Cortex of kidney (tissue), 1 donor: ENCODE measurements at regions not wholly inside any gene's neighbourhood (a gene's known extent, or its start where the extent isn't known, plus 50 kb on each side); places are given as distances from the start of the nearest gene placed in this dataset.

Experiments
- DNase-seq: peaks from one replicate; lab custom pipeline; 2025; lab: John Stamatoyannopoulos, UW

DNA sequence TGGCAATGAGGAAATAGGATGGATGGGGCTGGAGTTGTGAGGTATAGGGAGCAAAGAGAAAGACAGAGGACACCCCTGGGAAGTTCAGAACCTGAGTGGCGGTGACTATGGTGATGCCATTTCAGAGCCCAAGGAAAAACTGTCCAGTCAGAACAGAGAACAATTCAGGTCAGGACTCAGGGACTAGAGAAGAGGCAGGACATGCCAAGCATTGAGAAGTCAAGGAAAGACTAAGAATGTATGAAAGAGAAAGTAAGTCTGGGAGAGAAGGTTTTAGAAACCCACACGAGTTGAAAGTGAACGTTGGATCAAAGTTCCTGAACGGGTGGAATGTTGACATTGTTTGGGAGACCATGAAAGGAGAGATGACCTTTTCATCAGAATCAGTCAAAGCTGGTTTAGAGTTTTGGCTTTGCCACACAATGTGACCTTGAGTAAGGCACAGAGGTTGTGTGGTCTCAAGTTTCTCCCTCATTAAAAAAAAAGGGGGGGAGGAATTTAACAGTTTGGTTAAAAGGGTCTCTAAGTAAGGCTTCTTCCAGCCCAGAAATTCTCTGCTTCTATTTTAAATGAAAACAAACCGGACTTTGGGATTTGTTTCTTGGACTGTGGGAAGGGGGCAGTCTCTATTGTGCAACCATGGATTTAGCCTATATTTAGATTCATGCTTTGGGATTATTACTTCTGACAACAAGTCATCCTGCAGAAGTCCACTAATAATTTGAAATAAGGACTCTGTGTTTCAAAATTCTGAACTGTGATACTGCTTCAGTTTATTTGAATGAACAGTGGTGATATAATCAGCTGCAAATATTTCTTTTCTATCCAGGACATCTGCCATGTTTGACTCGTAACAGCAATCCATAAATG is 315.9 kb upstream of the TBL1XR1 start:
- DNase-seq = no peak

DNA sequence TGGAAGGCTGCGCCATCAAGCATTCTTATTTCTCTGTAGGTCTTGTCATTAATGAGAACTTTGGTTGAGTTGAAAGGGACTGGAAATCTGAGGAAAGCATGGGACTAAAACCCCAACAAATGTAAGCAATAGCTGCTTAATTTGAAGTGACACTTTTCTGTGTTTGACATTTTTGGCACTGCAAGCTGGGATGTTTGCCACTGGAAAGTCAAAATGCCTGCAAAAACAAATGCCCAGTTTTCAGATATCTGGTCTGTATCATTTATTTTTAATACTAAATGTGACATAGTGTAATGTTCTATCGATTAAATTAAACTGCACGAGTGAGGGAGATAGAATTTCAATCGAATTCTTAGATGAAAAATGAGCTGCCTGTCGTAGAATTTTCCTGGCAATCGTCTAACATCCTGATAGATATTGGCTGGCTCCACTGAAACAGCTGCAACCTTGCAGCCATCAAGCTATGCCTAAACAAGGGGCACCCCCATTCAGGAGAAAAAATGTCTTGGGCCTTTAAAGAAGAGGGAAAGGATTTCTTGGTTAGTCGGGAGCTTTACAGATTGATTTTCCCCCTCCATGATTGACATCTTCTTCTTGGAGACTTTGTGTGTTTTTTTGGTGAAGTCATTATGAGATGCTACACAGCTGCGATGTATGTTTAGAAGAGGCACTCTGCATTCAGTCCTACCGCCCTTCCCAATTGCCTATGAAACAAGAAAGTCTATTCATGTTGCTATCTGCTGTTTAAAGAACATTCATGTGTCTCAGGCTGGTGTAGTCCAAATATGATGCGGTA is 316.7 kb upstream of the TBL1XR1 start:
- no peak for DNase-seq

DNA sequence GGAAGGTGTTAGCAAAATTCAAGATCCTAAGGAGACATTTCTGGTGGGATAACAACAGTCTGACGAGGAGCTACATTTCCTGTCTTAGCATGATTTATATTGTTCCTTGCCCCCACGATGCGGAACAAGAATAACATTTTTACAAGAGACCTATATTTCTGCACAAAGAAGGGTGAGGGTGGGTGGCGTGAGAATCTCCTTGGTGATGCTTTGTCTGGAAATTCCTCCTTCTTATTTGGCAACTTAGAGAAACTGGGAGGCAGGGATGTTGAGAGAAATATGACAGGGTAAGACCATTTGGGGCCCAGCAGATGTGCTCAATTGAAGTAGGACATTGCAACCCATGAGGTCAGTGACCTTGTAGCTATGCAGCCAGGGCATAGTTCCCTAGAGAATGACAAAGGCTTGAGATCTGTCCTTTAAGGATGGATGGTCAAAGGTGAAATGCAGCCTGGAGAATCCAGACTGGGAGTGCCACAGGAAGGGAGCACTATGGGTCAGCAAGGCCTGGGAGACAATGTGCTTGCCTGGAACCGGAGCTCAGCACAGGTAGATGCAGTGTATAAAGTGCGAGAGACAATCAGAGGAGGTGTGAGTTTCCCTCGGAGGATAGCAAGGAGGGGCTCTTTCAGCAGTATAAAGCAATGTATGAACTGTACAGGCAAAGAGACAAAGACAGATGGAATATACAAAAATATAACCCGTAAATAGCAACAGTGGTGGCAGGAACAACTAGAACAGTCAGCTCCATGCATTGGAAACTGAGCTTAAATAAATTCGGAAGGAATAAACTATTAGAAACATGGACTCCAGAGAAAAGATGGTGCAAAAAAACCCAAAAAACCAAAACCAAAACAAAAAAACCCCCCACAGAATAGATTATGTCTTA is 317.6 kb upstream of the TBL1XR1 start:
- no peak for DNase-seq

DNA sequence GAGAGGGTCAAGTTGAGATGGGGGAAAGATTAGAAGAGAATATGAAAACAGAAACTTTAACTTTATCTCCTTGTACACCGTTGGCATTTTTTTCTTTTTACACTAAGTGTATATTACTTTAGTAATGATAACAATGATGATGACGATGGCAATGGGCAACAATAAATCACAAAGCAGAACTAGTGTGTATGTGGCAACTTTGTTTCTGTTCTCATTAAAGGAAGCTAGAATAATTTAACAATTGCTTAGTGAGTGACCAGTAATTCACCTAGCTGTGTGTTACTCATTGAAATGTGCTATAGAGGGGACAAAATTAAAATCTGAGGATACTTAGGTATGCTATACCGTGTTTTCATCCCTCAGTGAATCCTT is 318.5 kb upstream of the TBL1XR1 start:
- no peak for DNase-seq

DNA sequence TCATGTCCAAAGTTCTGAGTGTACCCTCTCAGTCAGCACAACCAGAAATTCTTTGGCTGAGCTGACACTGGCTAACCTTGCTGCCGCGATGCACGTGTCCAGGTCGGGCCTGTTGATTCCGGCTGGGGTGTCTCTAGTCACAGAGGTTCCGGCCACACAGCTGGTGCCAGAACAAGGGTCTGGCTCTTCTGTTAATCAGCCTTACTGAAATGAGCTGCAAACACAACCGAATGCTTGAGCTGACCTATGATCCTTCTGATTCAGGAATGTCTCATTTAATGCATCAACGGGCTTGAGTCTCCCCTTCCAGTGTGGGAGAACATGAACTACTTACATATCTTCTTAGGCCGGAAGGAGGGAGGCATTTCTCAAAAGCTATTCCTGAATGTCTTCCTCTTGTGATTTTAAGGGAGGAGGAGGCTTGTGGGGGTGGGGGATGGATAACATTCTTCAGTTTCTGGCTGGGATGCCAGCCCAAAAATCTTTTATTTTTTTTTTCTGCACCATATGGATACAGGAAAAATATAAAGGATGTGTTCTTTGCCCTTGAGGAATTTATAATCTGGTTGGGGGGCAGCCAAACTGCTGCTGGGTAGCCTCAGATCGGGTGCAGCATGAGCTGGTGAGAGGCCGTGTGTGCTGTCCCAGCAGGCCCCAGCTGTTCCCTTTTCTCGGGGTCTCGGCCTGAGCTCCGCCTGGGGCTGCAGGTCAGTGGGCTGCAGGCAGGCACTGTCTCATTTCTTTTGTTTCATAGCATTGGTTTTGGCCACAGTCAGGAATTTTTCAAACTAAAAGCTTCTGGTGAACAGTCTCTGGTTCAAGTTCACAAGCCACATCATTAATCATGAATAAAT is 319.1 kb upstream of the TBL1XR1 start:
- DNase-seq = no peak

DNA sequence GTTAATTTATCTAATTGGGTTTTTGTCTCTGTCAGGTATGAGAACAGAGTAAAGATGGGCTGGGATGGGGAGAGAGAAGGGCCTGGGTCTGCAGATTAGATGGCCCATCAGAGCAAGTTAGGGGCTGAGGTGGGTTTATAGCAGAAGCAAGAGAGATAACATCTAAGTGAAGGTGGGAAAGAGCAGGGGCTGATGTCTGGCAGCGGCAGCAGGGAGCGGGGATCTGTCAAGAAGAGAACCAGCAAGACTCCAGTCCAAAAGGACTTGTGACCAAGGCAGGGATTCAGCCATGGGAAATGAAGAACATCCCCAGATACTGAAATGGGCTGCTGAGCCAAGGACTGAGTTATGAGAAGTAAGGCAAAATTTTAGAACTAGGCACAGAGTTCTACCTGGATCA is 320.6 kb upstream of the TBL1XR1 start:
- DNase-seq = no peak

DNA sequence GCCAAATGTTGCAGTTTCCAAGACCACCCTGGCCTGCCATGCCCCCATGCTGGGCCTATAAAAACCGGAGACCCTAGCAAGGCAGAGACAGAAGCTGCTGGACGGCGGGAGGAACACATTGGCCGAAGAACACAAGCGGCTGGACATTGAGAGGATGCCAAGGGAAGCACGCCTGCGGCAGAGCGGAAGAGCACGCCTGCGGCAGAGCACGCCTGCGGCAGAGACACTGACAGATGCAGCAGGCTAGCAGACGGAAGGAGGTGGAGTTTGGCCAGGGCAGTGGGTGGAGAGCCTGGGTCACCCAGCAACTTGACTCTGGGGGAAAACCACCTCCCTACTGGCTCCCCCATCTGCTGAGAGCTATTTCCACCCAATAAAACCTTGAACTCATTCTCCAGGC is 322.3 kb upstream of the TBL1XR1 start:
- no peak for DNase-seq

DNA sequence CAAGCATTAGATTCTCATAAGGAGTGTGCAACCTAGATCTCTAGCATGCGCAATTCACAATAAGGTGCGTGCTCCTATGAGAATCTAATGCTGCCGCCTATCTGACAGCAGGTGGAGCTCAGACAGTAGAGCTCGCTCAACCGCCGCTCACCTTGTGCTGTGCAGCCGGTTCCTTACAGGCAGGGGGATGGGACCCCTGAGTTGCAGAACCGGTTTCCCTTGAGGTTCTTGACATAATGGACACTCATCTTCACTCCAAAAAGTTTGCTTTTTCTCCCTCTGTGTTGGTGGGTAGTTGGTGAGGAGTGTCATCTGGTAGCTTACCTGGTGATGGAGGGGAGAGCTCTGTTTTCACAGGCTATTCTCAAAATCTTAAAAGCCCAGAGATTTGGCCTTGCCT is 324.0 kb upstream of the TBL1XR1 start:
- DNase-seq = no peak

DNA sequence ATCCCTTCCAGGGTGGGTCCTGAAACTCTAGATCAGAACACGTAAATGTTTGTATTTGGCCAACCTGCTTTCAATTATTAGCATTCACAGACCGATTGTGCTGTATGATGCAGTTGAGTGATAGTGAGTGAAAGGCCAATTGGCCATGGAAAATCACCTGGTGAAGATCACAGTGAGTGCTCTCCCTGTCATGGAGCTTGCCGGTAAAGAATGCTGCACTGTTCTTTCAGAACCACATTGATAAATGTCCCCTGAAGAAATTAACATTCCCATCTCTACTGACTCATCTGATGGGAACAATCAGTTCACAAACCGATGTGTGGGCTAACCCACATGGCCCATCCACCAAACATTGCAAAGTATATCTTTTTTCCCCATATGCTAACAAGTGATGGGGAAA is 324.8 kb upstream of the TBL1XR1 start:
- no peak for DNase-seq

DNA sequence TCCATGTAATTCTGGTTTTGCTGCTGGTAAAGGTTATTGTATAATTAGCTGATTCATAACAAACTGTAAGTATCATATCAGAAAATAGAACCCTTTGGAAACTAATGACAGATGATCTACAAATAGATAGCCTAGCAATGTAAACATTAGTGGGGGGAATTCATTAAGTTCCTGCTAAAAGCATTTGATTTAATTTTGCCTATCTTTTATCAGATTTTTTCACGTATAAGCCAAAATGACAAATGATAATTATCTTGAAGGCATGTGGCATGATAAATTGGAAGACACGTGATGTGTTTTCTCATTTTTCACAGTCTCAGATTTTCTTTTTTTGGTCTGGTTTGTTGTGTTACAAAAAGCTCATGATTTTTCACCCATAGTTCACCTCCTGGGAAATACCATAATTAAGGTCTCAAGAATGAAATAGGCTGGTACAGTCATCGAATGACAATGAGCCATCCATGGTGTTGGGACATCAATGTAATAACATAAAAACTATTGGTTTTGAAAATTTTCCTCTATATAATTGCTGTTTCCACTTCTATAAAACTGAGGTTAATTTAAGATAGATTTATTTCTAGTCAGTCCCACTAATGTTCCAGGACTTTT is 325.9 kb upstream of the TBL1XR1 start:
- DNase-seq = no peak

DNA sequence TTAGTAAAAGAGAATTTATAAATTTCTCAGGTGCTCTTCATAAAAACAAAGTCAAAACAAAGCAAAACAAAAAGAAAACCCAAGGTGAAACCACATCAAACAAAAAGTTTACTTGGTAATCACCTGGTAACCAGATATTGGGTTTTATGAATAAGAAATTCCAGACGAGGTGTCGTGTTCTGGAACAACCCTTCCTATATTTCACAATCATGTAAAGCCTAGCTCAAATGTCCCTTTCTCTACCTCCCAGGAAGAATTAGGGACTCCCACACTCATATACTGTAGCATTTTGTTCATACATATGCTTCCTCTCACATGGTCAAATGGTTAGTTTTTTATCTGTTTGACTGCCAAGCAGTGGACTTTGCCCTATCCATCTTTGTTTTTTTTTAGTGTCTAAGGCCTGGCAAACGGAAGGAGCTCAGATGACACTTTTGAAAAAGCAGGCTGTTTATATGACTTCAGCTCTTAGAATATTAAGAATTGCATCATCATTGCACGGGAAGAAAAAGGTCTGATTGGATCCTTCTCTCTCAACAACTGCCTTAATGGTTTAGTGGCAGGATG is 326.7 kb upstream of the TBL1XR1 start:
- no peak for DNase-seq

DNA sequence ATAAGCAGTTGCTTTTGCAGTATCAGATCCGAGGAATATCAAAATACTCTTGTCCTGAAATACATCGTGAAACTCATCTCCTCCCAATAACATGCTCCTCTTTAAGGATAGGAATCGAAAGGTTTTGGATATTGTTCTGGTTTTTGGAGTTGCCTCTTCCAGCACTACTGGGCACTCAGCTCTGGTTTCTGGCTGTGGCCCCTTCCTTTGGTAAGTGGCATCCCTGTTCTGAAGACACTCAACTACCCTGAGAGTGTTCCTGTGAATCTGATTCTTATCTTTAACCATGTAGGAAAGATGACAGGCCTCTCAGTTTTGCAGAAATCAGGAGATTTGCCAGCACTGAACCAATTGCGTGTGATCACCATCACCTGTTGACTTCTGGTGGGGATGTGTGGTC is 327.5 kb upstream of the TBL1XR1 start:
- no peak for DNase-seq

DNA sequence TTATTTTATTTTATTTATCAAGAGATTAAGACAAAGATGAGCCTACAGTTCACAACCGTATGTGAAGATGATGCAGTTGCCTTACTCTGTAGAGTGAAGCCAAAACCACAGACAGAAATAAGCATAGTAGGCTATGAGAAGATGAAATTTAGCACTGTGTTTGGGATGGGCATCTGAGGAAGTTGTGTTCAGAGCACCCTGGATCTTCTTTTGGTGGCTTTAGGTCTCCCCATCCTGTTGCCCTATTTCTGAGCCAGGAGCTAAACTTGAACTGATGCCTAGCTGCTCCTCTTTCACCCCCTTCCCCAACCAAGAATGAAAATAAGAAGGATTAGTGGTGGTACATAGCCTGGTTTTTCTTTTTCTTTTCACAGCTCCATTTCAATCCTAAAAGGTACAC is 328.1 kb upstream of the TBL1XR1 start:
- DNase-seq = no peak

DNA sequence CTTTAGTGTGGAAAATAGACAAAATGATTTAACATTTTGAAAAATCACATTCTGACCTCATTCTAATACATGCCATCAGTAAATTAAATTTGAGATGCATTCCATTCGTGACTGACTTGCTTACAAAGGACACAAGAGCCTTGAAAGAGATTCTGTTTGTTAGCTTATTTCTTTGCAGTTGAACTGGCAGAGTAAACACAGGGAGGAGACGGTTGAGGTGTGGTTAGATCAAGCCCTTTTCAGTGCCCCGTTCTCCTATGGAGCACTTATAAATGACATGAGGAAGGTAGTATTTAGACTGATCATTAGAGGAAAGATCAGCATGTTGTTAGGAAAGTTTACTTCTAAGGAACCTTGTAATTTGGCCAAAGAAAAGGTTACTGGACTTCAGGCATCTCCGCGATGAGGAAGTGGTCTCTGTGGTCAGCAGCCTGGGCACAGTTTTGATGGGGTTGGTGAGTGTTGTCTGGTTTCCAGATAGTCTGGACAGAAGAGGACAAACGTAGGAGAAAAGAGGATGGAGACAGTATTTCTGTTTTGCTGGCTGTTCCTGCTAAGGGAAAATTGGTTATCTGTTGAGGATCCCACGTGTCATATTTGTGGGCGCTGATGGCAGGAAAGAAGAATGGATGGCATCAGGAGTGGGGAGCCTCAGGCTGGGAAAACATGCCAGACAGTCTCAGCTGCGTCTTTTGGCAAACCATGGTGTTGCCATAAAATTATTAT is 328.9 kb upstream of the TBL1XR1 start:
- DNase-seq = no peak

DNA sequence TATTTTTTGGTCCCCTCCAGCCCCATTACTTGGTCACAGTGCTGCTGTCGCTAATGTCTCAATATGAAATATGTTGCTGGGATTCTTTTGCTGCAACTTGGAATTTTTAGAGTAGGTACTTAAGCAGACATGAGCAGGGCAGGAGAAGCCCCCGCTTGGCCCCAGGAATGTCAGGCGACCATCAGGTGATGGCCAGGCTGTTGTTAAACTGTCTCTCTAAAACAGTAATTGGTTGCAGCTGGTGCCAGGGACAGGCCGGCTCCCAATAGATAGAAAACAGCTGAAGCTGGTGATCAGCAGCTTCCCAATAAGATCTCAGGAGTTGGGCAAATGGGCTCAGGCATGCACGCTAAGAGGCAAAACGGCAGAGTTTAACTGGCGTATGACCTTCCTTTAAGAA is 329.9 kb upstream of the TBL1XR1 start:
- DNase-seq = no peak

DNA sequence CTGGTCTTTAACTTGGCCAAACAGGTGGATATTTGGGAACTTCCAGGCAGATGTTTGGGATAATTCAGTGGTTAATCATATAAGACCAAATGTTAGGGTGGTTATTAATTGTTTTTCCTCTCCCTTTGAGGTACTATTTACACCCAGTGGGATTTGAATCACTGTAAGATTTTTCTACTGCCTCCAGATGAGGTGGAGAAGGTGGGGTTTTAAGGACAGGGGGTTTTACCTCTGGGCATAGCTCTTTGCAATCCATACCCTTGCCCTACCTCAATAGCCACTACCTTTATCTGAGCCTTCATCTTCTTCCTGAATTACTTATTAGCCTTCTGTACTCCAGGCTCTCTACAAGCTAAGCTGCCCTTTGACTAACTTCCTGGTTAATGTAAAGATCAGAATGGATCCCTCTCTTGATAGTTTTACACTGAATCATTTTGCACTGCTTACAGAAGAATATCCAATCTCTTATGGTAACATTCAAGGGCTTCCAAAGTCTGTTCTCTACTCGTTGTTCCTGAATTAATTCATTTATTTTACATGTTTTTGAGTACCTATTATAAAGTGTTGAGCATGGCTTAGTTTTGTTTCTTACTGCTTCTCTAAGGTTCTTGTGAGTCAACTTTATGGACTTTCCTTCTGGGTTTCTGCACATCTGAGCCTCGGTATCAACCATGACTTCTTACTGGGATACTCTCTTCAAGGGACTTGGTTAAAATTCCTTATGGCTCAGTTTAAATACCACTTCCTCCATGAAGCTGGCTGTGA is 331.2 kb upstream of the TBL1XR1 start:
- DNase-seq = no peak

DNA sequence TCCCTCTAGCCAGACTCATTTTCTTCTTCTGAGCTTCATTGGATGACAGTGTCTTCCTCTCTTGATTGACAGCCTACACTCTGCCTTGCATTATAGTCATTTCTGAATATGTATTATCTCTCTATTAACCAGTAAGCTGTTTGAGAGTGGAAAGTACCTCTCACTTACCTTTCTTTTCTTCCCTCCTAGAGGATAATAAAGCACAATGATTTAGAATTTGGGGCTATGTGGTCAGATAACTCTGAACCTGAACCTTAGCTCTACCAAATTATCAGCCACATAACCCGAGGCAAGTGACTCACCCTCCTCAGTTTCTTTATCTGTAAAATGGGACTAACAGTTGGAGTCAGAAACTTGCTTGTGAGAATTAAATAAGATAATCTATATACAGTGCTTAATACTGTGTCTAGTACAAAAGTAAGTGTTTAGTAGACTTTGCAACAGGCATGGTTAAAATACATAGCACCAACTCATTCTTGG is 331.8 kb upstream of the TBL1XR1 start:
- DNase-seq = no peak

DNA sequence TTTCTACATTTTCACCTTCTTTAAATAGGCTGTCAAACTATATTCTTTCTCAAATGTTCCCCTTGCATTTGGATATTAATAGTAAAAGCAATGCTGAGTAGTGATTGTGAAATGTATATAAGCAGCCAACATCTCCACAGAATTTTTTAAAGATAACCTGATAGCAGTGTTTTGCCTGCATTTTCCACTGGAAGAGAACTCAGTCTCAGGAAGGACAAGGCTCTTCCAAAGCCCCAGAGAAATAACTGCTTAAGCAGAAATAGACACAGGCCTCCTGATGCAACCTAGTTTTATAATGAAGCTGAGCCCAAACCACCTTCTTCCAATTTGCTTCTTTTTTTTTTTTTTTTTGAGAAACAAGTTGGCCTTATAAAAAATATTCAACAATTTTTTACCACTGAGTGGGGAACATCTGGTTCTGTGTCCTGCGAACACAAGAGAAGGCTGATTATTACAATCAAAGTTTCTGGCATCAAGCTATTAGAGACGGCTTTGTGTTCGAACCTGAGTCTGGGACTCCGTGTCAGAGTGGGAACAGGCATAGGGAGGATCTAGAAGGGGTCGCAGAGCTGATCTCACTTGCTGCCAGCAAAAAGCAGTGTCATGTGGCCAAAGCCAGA is 332.5 kb upstream of the TBL1XR1 start:
- DNase-seq = no peak

DNA sequence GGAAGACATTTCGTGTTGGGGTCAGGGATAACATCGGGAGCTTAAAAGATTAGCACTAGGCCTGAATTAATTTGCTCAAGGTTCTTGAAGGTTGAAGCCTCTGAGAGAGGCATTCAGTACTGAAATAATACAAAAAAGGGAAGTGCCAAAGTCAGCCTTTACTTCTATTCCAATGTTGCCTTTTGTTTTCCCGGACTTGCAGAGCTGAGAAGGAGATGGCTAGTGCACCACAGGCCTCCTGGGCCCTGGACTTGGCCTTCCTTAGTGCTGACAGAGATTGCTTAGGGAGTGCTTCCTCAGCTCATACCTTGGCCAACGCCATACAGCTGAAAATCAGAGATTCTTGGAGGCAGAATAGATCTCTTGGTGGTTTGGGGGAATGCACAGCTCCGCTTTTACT is 333.6 kb upstream of the TBL1XR1 start:
- no peak for DNase-seq
